ENCODE measurements at regions not wholly inside any gene's neighbourhood (a gene's known extent, or its start where the extent isn't known, plus 50 kb on each side); places are given as distances from the start of the nearest gene placed in this dataset.

- no peak for TF ChIP-seq POLR2AphosphoS5 (IDR thresholded peaks at IDR 0.05; ENCODE audit: low read depth, low read length)
- TF ChIP-seq POLR2A (IDR thresholded peaks at IDR 0.05; ENCODE audit: low read depth, low read length) = no peak
- no peak for TF ChIP-seq POU2F2 (IDR thresholded peaks at IDR 0.05; ENCODE audit: low read depth, low read length)
- no peak for TF ChIP-seq TAF1 (IDR thresholded peaks at IDR 0.05; ENCODE audit: low read depth, low read length)
- TF ChIP-seq SPI1 (IDR thresholded peaks at IDR 0.05; ENCODE audit: low read depth, low read length) = no peak
- TF ChIP-seq PAX5 (IDR thresholded peaks at IDR 0.05; ENCODE audit: insufficient read depth, low read length, severe bottlenecking) = no peak
Measured at GRCh38 chr3:107218864-107219269, 158.4 kb upstream of the CCDC54 start.

Data from GM12891 (cell line).